Glutamatergic neuron (in vitro differentiated cells): ENCODE measurements at regions not wholly inside any gene's neighbourhood (a gene's known extent, or its start where the extent isn't known, plus 50 kb on each side); places are given as distances from the start of the nearest gene placed in this dataset.

Source experiments
- DNase-seq: peaks from one replicate; pipeline ENCODE4 v3.0.0; 2022
- H3K27ac Mint-ChIP-seq: one replicate; pipeline ENCODE4 v1.8.0; 2020; ENCODE audit warnings: mild to moderate bottlenecking, mixed read lengths, inconsistent platforms; ENCODE audit not compliant: unreplicated experiment
- H3K27me3 Mint-ChIP-seq: one replicate; pipeline ENCODE4 v1.8.0; 2020; ENCODE audit warnings: mild to moderate bottlenecking, moderate library complexity, mixed read lengths, inconsistent platforms; ENCODE audit not compliant: unreplicated experiment
- H3K36me3 Mint-ChIP-seq: one replicate; pipeline ENCODE4 v1.8.0; 2020; ENCODE audit warnings: mild to moderate bottlenecking, mixed read lengths, inconsistent platforms; ENCODE audit not compliant: unreplicated experiment
- H3K4me1 Mint-ChIP-seq: one replicate; pipeline ENCODE4 v1.8.0; 2020; ENCODE audit warnings: mild to moderate bottlenecking, low read depth, mixed read lengths, inconsistent platforms; ENCODE audit not compliant: unreplicated experiment
- H3K4me3 Mint-ChIP-seq: one replicate; pipeline ENCODE4 v1.8.0; 2020; ENCODE audit warnings: mild to moderate bottlenecking, mixed read lengths, inconsistent platforms; ENCODE audit not compliant: unreplicated experiment
- H3K9me3 Mint-ChIP-seq: one replicate; pipeline ENCODE4 v1.8.0; 2020; ENCODE audit warnings: mild to moderate bottlenecking, moderate library complexity, mixed read lengths, inconsistent platforms; ENCODE audit not compliant: unreplicated experiment
- CTCF ChIP-seq: fragments of 200-600 bp; sonication (generic); IDR thresholded peaks from one replicate; pipeline ENCODE4 v1.5.0; 2021; ENCODE audit not compliant: partially characterized antibody, unreplicated experiment

- TF ChIP-seq CTCF = no peak
- Mint-ChIP-seq H3K36me3 (no peaks in the 10 kb centered on the region), H3K27me3 (no peaks in the 10 kb centered on the region), H3K27ac (no peak overlapping the region), H3K4me3 (no peak overlapping the region), H3K4me1 (peaks cover 7% of the 10 kb centered on the region), H3K9me3 (no peaks in the 10 kb centered on the region)
- DNase-seq = no peak
These were observed 190.1 kb upstream of the GDF10 start for GRCh38 chr10:47109906-47110305.

- no peak overlapping the region for H3K4me3 Mint-ChIP-seq
- DNase-seq = no peak
- H3K27me3 Mint-ChIP-seq = peaks cover 3% of the 10 kb centered on the region
- peaks cover 4% of the 10 kb centered on the region for H3K4me1 Mint-ChIP-seq
- TF ChIP-seq CTCF = no peak
- H3K9me3 Mint-ChIP-seq = no peaks in the 10 kb centered on the region
- H3K36me3 Mint-ChIP-seq = no peaks in the 10 kb centered on the region
- H3K27ac Mint-ChIP-seq = no peak overlapping the region
These were observed 188.6 kb upstream of the GDF10 start for GRCh38 chr10:47111329-47111862.

- Mint-ChIP-seq H3K4me1 (no peaks in the 10 kb centered on the region), H3K4me3 (no peak overlapping the region), H3K27me3 (peaks cover 3% of the 10 kb centered on the region), H3K9me3 (no peaks in the 10 kb centered on the region), H3K36me3 (no peaks in the 10 kb centered on the region), H3K27ac (no peak overlapping the region)
- no peak for TF ChIP-seq CTCF
- DNase-seq = no peak
These were observed 187.4 kb upstream of the GDF10 start for GRCh38 chr10:47112612-47113011.

- Mint-ChIP-seq H3K4me1 (no peaks in the 10 kb centered on the region), H3K9me3 (no peaks in the 10 kb centered on the region), H3K27me3 (peaks cover 3% of the 10 kb centered on the region), H3K27ac (no peak overlapping the region), H3K36me3 (no peaks in the 10 kb centered on the region), H3K4me3 (no peak overlapping the region)
- DNase-seq = no peak
- TF ChIP-seq CTCF = no peak
These were observed 186.0 kb upstream of the GDF10 start for GRCh38 chr10:47113907-47114500.

- no peak for DNase-seq
- H3K27me3 Mint-ChIP-seq = peaks cover 3% of the 10 kb centered on the region
- no peaks in the 10 kb centered on the region for H3K4me1 Mint-ChIP-seq
- no peak overlapping the region for H3K27ac Mint-ChIP-seq
- H3K4me3 Mint-ChIP-seq = no peak overlapping the region
- no peak for TF ChIP-seq CTCF
- H3K9me3 Mint-ChIP-seq = no peaks in the 10 kb centered on the region
- no peaks in the 10 kb centered on the region for H3K36me3 Mint-ChIP-seq
These were observed 185.3 kb upstream of the GDF10 start for GRCh38 chr10:47114680-47115186.
